GM12878 (cell line): ENCODE measurements at regions not wholly inside any gene's neighbourhood (a gene's known extent, or its start where the extent isn't known, plus 50 kb on each side); places are given as distances from the start of the nearest gene placed in this dataset.

Experiments
- ATAC-seq: fragments of 200-7000 bp; cut with Tn5 transposase; 3 replicates; pipeline ENCODE4 v1.9.1; 2020; ENCODE audit warnings: mild to moderate bottlenecking, moderate library complexity
- BruUV-seq: library from RNA; stranded (reverse); fragments of 400-500 nt; replicated peaks from 2 replicates; lab custom pipeline; 2021; lab: Mats Ljungman, UMichigan
- CTCF ChIA-PET: fragments of 300-600 bp; sonication (Branson Sonifier 250); formaldehyde crosslinking; extraction: SDS; loops from one replicate; lab custom pipeline; 2021; ENCODE audit warnings: inconsistent platforms; lab: Yijun Ruan, JAX
- POLR2A ChIA-PET: fragments of 350-600 bp; formaldehyde crosslinking; extraction: SDS; loops from one replicate; lab custom pipeline; 2021; ENCODE audit warnings: inconsistent platforms; lab: Charles Lee
- RAD21 ChIA-PET: fragments of 300-600 bp; sonication (Branson Sonifier 250); formaldehyde crosslinking; loops from one replicate; lab custom pipeline; 2023; ENCODE audit warnings: antibody characterized with exemption; ENCODE audit not compliant: unreplicated experiment; lab: Charles Lee
- SMC1A ChIA-PET: fragments of 300-600 bp; sonication (Branson Sonifier 250); formaldehyde crosslinking; loops from one replicate; lab custom pipeline; 2023; ENCODE audit not compliant: unreplicated experiment, uncharacterized antibody; lab: Charles Lee
- DNase-seq: peaks from one replicate; pipeline ENCODE4 v3.0.0-alpha.2; 2011; ENCODE audit warnings: low read depth, low spot score
- FAIRE-seq: peaks from 3 replicates; lab custom pipeline; 2011; peaks lifted over from hg19 to GRCh38; lab: Jason Lieb, UNC
- H2AFZ ChIP-seq: 2 replicates; pipeline ENCODE4 v1.6.0; 2011; ENCODE audit warnings: low read depth, low read length, control low read depth; ENCODE audit not compliant: control insufficient read depth
- H3K27ac ChIP-seq: 2 replicates; pipeline ENCODE4 v1.5.1; 2011; ENCODE audit warnings: control low read depth; ENCODE audit not compliant: control insufficient read depth, insufficient read depth
- H3K27me3 ChIP-seq, 2 experiments: replicated peaks in 1 of 2; 2 replicates each; pipeline versions ENCODE4 v1.6.0 to v1.6.1; 2011; ENCODE audit warnings: low read length in 1 of 2; ENCODE audit not compliant: control insufficient read depth in 2 of 2, insufficient read depth in 2 of 2
- H3K36me3 ChIP-seq, 2 experiments: 2 replicates each; pipeline ENCODE4 v1.5.1; 2011; ENCODE audit warnings: low read length in 1 of 2; ENCODE audit not compliant: control insufficient read depth in 2 of 2, insufficient read depth in 2 of 2
- H3K4me1 ChIP-seq: 2 replicates; pipeline ENCODE4 v1.6.1; 2011; ENCODE audit warnings: mild to moderate bottlenecking, low read length, moderate library complexity, mixed read lengths; ENCODE audit not compliant: control insufficient read depth, insufficient read depth
- H3K4me2 ChIP-seq: 2 replicates; pipeline ENCODE4 v1.6.0; 2011; ENCODE audit warnings: control low read depth; ENCODE audit not compliant: control insufficient read depth, insufficient read depth
- H3K4me3 ChIP-seq: fragments of 200-600 bp; sonication (generic); 2 replicates; pipeline ENCODE4 v1.5.1; 2016
- H3K79me2 ChIP-seq: 2 replicates; pipeline ENCODE4 v1.6.0; 2011; ENCODE audit warnings: low read length; ENCODE audit not compliant: control insufficient read depth, insufficient read depth
- H3K9ac ChIP-seq: 2 replicates; pipeline ENCODE4 v1.8.0; 2011; ENCODE audit warnings: low read length, control low read depth, mixed read lengths; ENCODE audit not compliant: control insufficient read depth, insufficient read depth
- H3K9me3 ChIP-seq: replicated peaks from 3 replicates; pipeline ENCODE4 v1.5.1; 2011; ENCODE audit warnings: mild to moderate bottlenecking, low read length; ENCODE audit not compliant: control insufficient read depth, insufficient read depth
- H4K20me1 ChIP-seq: 2 replicates; pipeline ENCODE4 v1.6.0; 2011; ENCODE audit not compliant: control insufficient read depth, insufficient read depth
- CBX5 ChIP-seq: sonication (generic); IDR thresholded peaks from 2 replicates; pipeline ENCODE4 v1.6.1; 2016; ENCODE audit warnings: low read depth, moderate library complexity, mild to moderate bottlenecking, inconsistent platforms
- CHD1 ChIP-seq: IDR thresholded peaks from 2 replicates; pipeline ENCODE4 v1.6.1; 2012; ENCODE audit warnings: low read depth, low read length, improper control_type of control experiment
- DPF2 ChIP-seq: fragments of 450-650 bp; IDR thresholded peaks from 2 replicates; pipeline ENCODE4 v1.6.1; 2017; ENCODE audit warnings: mild to moderate bottlenecking
- MTA2 ChIP-seq: fragments of 450-650 bp; IDR thresholded peaks from 2 replicates; pipeline ENCODE4 v1.6.1; 2016; ENCODE audit warnings: low read depth, mild to moderate bottlenecking, moderate library complexity
- MXI1 ChIP-seq: fragments of 150-350 bp; IDR thresholded peaks from 2 replicates; pipeline ENCODE4 v1.6.1; 2011; ENCODE audit warnings: low read depth, mild to moderate bottlenecking, inconsistent platforms, low read length, improper control_type of control experiment
- MYC ChIP-seq: IDR thresholded peaks from 2 replicates; pipeline ENCODE4 v1.6.1; 2011; ENCODE audit warnings: mild to moderate bottlenecking, low read length, moderate library complexity, inconsistent platforms; ENCODE audit not compliant: insufficient read depth, insufficient replicate concordance, insufficient read length, severe bottlenecking
- NBN ChIP-seq: fragments of 450-650 bp; IDR thresholded peaks from 2 replicates; pipeline ENCODE4 v1.6.1; 2016
- SIN3A ChIP-seq: IDR thresholded peaks from 2 replicates; pipeline ENCODE4 v1.6.1; 2012; ENCODE audit warnings: low read depth, low read length, improper control_type of control experiment
- STAT1 ChIP-seq: fragments of 450-650 bp; conservative IDR thresholded peaks from 2 replicates; pipeline ENCODE4 v1.6.1; 2014; ENCODE audit warnings: antibody characterized with exemption, mild to moderate bottlenecking
- TCF7 ChIP-seq: IDR thresholded peaks from 2 replicates; pipeline ENCODE4 v1.6.1; 2014; ENCODE audit warnings: antibody characterized with exemption, borderline replicate concordance
- YBX1 ChIP-seq: fragments of 450-650 bp; IDR thresholded peaks from 2 replicates; pipeline ENCODE4 v1.6.1; 2016; ENCODE audit warnings: antibody characterized with exemption
- ZNF384 ChIP-seq: IDR thresholded peaks from 2 replicates; pipeline ENCODE4 v1.6.1; 2012; ENCODE audit warnings: low read depth, mild to moderate bottlenecking, low read length, improper control_type of control experiment, borderline replicate concordance
- WGBS: methylation state at CpG from one replicate; pipeline ENCODE4 v1.1.6; 2016; ENCODE audit warnings: low lambda C conversion rate; ENCODE audit not compliant: insufficient replicate concordance, insufficient coverage; ENCODE audit errors: missing lambda C conversion rate; 5-methylcytosine and 5-hydroxymethylcytosine counted together
- in situ Hi-C: fragments of 300-500 bp; cut with MboI; formaldehyde crosslinking; loops from 9 replicates; pipeline ENCODE4 v1.14.3; 2018; ENCODE audit warnings: mixed read lengths
- intact Hi-C: fragments of 100-400 bp; cut with micrococcal nuclease; formaldehyde crosslinking; loops from one replicate; pipeline ENCODE4 v1.14.2; 2022; ENCODE audit not compliant: unreplicated experiment
- TF ChIP-seq, protein P1 (sequence below): fragments of 450-650 bp; IDR thresholded peaks from 2 replicates; pipeline ENCODE4 v1.6.1; 2017; ENCODE audit warnings: mild to moderate bottlenecking
- TF ChIP-seq, protein P2 (sequence below): fragments of 450-650 bp; IDR thresholded peaks from 2 replicates; pipeline ENCODE4 v1.6.1; 2017; ENCODE audit warnings: mild to moderate bottlenecking, moderate library complexity
- TF ChIP-seq, protein P3 (sequence below): fragments of 450-650 bp; IDR thresholded peaks from 2 replicates; pipeline ENCODE4 v1.6.1; 2018; ENCODE audit warnings: mild to moderate bottlenecking, low read depth, moderate library complexity; ENCODE audit not compliant: partially characterized antibody

DNA sequence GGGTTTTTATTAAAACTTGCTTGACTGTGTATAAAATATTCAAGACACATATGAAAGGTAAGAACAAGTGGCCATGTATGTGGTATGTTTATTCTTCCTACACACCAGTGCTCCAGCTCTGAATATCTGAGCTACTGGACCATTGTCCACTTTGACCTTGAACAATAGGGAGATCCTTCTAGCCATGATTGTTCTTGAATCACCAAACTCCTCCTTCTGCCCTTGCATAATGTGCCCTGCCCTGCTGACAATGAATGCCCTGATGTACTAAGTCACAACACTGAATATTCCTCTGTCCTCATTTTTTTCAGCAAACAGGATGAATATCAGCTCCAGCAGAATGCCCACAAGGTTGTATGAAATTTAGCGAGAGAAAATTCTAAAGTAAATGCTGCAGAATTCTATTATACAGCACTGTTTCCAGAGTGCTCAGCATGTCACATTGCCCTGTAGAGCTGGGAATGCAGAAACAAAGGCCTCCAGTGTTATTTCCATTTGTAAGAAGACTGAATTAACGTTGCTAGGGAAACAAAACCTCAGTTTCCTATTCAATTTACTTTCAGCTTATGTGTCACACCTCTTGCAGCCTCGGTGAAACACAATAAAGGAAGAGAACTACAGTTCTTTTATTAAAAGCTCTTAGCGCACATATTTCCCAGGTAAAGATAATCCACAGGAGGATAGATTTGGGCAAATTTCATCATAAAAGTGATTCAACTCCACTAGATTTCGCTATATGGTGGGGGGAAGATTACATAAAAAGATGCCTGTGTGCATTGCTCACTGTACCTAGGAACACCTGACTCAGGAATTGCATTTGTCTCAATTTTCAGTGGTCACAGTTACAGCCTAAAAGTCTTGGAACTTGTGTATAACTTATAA, 187.4 kb upstream of the ATP1B1 start:
- Histone ChIP-seq H3K27me3 (no peaks in the 10 kb centered on the region), H2AFZ (no peak overlapping the region), H3K27ac (no peak overlapping the region), H3K79me2 (no peaks in the 10 kb centered on the region), H3K9ac (no peak overlapping the region), H3K4me1 (peaks cover 5% of the 10 kb centered on the region), H3K9me3 (no peaks in the 10 kb centered on the region), H4K20me1 (no peaks in the 10 kb centered on the region), H3K4me3 (no peak overlapping the region), H3K4me2 (no peak overlapping the region), H3K36me3 (no peaks in the 10 kb centered on the region)
- ChIA-PET SMC1A (interaction anchor here (0.7 to 3.8 kb wide), 10 partner anchors 11 to 192 kb away, joined by 3 to 21 read pairs (median 4); no protein-coding TSS in a partner anchor), CTCF (interaction anchor here (1.9 kb wide), 1 partner anchor 480 kb away, joined by 4 read pairs; no protein-coding TSS in a partner anchor), POLR2A (interaction anchor here (1.3 kb wide), 1 partner anchor 46 kb away, joined by 4 read pairs; no protein-coding TSS in a partner anchor), RAD21 (interaction anchor here (0.6 to 1.7 kb wide), 7 partner anchors 11 to 163 kb away, joined by 3 to 5 read pairs (median 3); no protein-coding TSS in a partner anchor)
- intact Hi-C loops (no loop called here), in situ Hi-C loops (no loop called here)
- no peak for ATAC-seq
- FAIRE-seq = no peak
- WGBS = 48% methylated on average over 5 of the region's 5 CpGs
- no TSS peak for BruUV-seq
- DNase-seq = no peak
- TF ChIP-seq ZNF384 (no peak), STAT1 (no peak), DPF2 (no peak), MTA2 (no peak), NBN (no peak), TCF7 (no peak), MYC (no peak), MXI1 (no peak), CBX5 (no peak), CHD1 (no peak), SIN3A (no peak), YBX1 (no peak)
- TF ChIP-seq, protein P1, sequence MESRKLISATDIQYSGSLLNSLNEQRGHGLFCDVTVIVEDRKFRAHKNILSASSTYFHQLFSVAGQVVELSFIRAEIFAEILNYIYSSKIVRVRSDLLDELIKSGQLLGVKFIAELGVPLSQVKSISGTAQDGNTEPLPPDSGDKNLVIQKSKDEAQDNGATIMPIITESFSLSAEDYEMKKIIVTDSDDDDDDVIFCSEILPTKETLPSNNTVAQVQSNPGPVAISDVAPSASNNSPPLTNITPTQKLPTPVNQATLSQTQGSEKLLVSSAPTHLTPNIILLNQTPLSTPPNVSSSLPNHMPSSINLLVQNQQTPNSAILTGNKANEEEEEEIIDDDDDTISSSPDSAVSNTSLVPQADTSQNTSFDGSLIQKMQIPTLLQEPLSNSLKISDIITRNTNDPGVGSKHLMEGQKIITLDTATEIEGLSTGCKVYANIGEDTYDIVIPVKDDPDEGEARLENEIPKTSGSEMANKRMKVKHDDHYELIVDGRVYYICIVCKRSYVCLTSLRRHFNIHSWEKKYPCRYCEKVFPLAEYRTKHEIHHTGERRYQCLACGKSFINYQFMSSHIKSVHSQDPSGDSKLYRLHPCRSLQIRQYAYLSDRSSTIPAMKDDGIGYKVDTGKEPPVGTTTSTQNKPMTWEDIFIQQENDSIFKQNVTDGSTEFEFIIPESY = no peak
- TF ChIP-seq, protein P2, sequence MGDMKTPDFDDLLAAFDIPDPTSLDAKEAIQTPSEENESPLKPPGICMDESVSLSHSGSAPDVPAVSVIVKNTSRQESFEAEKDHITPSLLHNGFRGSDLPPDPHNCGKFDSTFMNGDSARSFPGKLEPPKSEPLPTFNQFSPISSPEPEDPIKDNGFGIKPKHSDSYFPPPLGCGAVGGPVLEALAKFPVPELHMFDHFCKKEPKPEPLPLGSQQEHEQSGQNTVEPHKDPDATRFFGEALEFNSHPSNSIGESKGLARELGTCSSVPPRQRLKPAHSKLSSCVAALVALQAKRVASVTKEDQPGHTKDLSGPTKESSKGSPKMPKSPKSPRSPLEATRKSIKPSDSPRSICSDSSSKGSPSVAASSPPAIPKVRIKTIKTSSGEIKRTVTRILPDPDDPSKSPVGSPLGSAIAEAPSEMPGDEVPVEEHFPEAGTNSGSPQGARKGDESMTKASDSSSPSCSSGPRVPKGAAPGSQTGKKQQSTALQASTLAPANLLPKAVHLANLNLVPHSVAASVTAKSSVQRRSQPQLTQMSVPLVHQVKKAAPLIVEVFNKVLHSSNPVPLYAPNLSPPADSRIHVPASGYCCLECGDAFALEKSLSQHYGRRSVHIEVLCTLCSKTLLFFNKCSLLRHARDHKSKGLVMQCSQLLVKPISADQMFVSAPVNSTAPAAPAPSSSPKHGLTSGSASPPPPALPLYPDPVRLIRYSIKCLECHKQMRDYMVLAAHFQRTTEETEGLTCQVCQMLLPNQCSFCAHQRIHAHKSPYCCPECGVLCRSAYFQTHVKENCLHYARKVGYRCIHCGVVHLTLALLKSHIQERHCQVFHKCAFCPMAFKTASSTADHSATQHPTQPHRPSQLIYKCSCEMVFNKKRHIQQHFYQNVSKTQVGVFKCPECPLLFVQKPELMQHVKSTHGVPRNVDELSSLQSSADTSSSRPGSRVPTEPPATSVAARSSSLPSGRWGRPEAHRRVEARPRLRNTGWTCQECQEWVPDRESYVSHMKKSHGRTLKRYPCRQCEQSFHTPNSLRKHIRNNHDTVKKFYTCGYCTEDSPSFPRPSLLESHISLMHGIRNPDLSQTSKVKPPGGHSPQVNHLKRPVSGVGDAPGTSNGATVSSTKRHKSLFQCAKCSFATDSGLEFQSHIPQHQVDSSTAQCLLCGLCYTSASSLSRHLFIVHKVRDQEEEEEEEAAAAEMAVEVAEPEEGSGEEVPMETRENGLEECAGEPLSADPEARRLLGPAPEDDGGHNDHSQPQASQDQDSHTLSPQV = no peak
- TF ChIP-seq, protein P3, sequence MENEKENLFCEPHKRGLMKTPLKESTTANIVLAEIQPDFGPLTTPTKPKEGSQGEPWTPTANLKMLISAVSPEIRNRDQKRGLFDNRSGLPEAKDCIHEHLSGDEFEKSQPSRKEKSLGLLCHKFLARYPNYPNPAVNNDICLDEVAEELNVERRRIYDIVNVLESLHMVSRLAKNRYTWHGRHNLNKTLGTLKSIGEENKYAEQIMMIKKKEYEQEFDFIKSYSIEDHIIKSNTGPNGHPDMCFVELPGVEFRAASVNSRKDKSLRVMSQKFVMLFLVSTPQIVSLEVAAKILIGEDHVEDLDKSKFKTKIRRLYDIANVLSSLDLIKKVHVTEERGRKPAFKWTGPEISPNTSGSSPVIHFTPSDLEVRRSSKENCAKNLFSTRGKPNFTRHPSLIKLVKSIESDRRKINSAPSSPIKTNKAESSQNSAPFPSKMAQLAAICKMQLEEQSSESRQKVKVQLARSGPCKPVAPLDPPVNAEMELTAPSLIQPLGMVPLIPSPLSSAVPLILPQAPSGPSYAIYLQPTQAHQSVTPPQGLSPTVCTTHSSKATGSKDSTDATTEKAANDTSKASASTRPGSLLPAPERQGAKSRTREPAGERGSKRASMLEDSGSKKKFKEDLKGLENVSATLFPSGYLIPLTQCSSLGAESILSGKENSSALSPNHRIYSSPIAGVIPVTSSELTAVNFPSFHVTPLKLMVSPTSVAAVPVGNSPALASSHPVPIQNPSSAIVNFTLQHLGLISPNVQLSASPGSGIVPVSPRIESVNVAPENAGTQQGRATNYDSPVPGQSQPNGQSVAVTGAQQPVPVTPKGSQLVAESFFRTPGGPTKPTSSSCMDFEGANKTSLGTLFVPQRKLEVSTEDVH = no peak
